K562 (cell line): ENCODE measurements at regions not wholly inside any gene's neighbourhood (a gene's known extent, or its start where the extent isn't known, plus 50 kb on each side); places are given as distances from the start of the nearest gene placed in this dataset.

Experiments
- ATAC-seq: fragments of 200-7000 bp; cut with Tn5 transposase; 3 replicates; pipeline ENCODE4 v1.9.1; 2020; ENCODE audit warnings: moderate library complexity
- BruUV-seq: library from RNA; stranded (reverse); fragments of 400-500 nt; replicated peaks from 2 replicates; lab custom pipeline; 2021; lab: Mats Ljungman, UMichigan
- CTCF ChIA-PET: fragments of 300-600 bp; formaldehyde crosslinking; extraction: SDS; loops from one replicate; lab custom pipeline; 2021; ENCODE audit warnings: low intra/inter-chr PET ratio; lab: Yijun Ruan, JAX
- POLR2A ChIA-PET: fragments of 300-600, 350-650 bp; sonication (Branson Sonifier 250); formaldehyde crosslinking; extraction: SDS; loops from one replicate; lab custom pipeline; 2021; ENCODE audit warnings: antibody characterized with exemption, inconsistent platforms; lab: Yijun Ruan, JAX
- DNase-seq, 4 experiments: peaks; one replicate each; pipeline versions ENCODE4 v3.0.0 to v3.0.0-alpha.2; 2011 to 2018; ENCODE audit warnings: low spot score in 3 of 4, mixed read lengths in 3 of 4; ENCODE audit errors: extremely low read depth in 1 of 4
- FAIRE-seq: peaks from 2 replicates; lab custom pipeline; 2011; peaks lifted over from hg19 to GRCh38; lab: Jason Lieb, UNC
- H2AFZ ChIP-seq: 2 replicates; pipeline ENCODE4 v1.6.0; 2011; ENCODE audit warnings: low read depth, low read length, control low read depth, inconsistent platforms
- H3K27ac ChIP-seq: fragments of 200-600 bp; 3 replicates; pipeline ENCODE4 v1.8.0; 2011; ENCODE audit warnings: low read depth, mild to moderate bottlenecking, control low read depth, inconsistent platforms, low read length, moderate library complexity, mixed read lengths; ENCODE audit errors: extremely low read depth
- H3K27me3 ChIP-seq, 2 experiments: fragments of 300-600 bp in 1 of 2; 2 replicates in 1 of 2; 3 replicates in 1 of 2; pipeline versions ENCODE4 v1.6.0 to v1.8.0; 2011; ENCODE audit warnings: inconsistent platforms in 2 of 2, low read length in 2 of 2, mild to moderate bottlenecking in 1 of 2, mixed read lengths in 1 of 2, moderate library complexity in 1 of 2; ENCODE audit not compliant: control insufficient read depth in 2 of 2, insufficient read depth in 2 of 2
- H3K36me3 ChIP-seq: fragments of 300-600 bp; 3 replicates; pipeline ENCODE4 v1.8.0; 2011; ENCODE audit warnings: mild to moderate bottlenecking, low read length, inconsistent platforms; ENCODE audit not compliant: control insufficient read depth, insufficient read depth
- H3K4me1 ChIP-seq, 2 experiments: fragments of 200-600 bp in 1 of 2; replicated peaks in 1 of 2; 2 replicates in 1 of 2; 3 replicates in 1 of 2; pipeline versions ENCODE4 v1.5.1 to v1.8.0; 2011; ENCODE audit warnings: inconsistent platforms in 2 of 2, low read length in 2 of 2, mild to moderate bottlenecking in 1 of 2, mixed read lengths in 1 of 2, moderate library complexity in 1 of 2; ENCODE audit not compliant: control insufficient read depth in 2 of 2, insufficient read depth in 2 of 2
- H3K4me2 ChIP-seq: 2 replicates; pipeline ENCODE4 v1.6.1; 2011; ENCODE audit warnings: low read length, control low read depth, inconsistent platforms, mixed read lengths; ENCODE audit not compliant: insufficient read depth
- H3K4me3 ChIP-seq: fragments of 200-600 bp; sonication (generic), shearing (Covaris generic); 2 replicates; pipeline ENCODE4 v1.5.1; 2016; ENCODE audit warnings: control low read depth, inconsistent platforms
- H3K79me2 ChIP-seq: fragments of 200-600 bp; 3 replicates; pipeline ENCODE4 v1.8.0; 2011; ENCODE audit warnings: low read length, inconsistent platforms; ENCODE audit not compliant: control insufficient read depth, insufficient read depth
- H3K9ac ChIP-seq, 2 experiments: 2 replicates each; pipeline versions ENCODE4 v1.6.0 to v1.6.1; 2011; ENCODE audit warnings: low read depth in 2 of 2, low read length in 2 of 2, control low read depth in 1 of 2, inconsistent platforms in 1 of 2, mild to moderate bottlenecking in 1 of 2, mixed read lengths in 1 of 2; ENCODE audit not compliant: insufficient read depth in 1 of 2
- H3K9me1 ChIP-seq: one replicate; pipeline ENCODE4 v1.6.0; 2011; ENCODE audit warnings: inconsistent platforms, mild to moderate bottlenecking, low read length, moderate library complexity; ENCODE audit not compliant: control insufficient read depth, insufficient read depth
- H3K9me3 ChIP-seq: replicated peaks from 2 replicates; pipeline ENCODE4 v1.5.1; 2011; ENCODE audit warnings: low read depth, low read length, inconsistent platforms; ENCODE audit not compliant: control insufficient read depth, insufficient read depth
- H4K20me1 ChIP-seq: replicated peaks from 2 replicates; pipeline ENCODE4 v1.6.1; 2011; ENCODE audit warnings: low read length, inconsistent platforms, mixed read lengths; ENCODE audit not compliant: control insufficient read depth, insufficient read depth
- AFF4 ChIP-seq: sonication (generic); formaldehyde crosslinking; IDR thresholded peaks from 2 replicates; pipeline ENCODE4 v1.8.0; 2023; ENCODE audit warnings: mild to moderate bottlenecking, missing genetic modification reagents
- DMBX1 ChIP-seq: fragments of 250-450 bp; sonication (Bioruptor Pico); IDR thresholded peaks from 2 replicates; pipeline ENCODE4 v1.8.0; 2022; ENCODE audit warnings: inconsistent platforms, mild to moderate bottlenecking, moderate library complexity, borderline replicate concordance
- MYBL2 ChIP-seq, 2 experiments: fragments of 450-650 bp in 1 of 2; sonication (generic) in 1 of 2; formaldehyde crosslinking in 1 of 2; IDR thresholded peaks; 2 replicates each; pipeline versions ENCODE4 v1.6.1 to v1.8.1; 2017 to 2022; ENCODE audit warnings: borderline replicate concordance in 1 of 2, inconsistent platforms in 1 of 2, low read depth in 1 of 2, mild to moderate bottlenecking in 1 of 2, missing genetic modification reagents in 1 of 2, moderate library complexity in 1 of 2
- PHTF2 ChIP-seq: fragments of 250-450 bp; sonication (Bioruptor Pico); IDR thresholded peaks from 2 replicates; pipeline ENCODE4 v1.5.0; 2021; ENCODE audit warnings: mild to moderate bottlenecking
- POLR2B ChIP-seq: fragments of 450-650 bp; IDR thresholded peaks from 2 replicates; pipeline ENCODE4 v1.6.1; 2018; ENCODE audit warnings: low read depth; ENCODE audit not compliant: partially characterized antibody
- SAFB ChIP-seq: fragments of 200-400 bp; formaldehyde crosslinking; IDR thresholded peaks from 2 replicates; pipeline ENCODE4 v1.6.1; 2017; ENCODE audit warnings: low read depth, low read length, borderline replicate concordance
- SNRNP70 ChIP-seq: fragments of 200-400 bp; formaldehyde crosslinking; optimal IDR thresholded peaks from 2 replicates; pipeline ENCODE3; 2017; ENCODE audit warnings: low read depth, low read length
- TAF9B ChIP-seq: fragments of 450-650 bp; IDR thresholded peaks from 2 replicates; pipeline ENCODE4 v1.6.1; 2018; ENCODE audit warnings: mild to moderate bottlenecking; ENCODE audit not compliant: partially characterized antibody
- TCF3 ChIP-seq: sonication (generic); formaldehyde crosslinking; IDR thresholded peaks from 2 replicates; pipeline ENCODE4 v1.4.0; 2020; ENCODE audit warnings: mild to moderate bottlenecking, missing genetic modification reagents
- TRIM24 ChIP-seq, 2 experiments: fragments of 450-650 bp; IDR thresholded peaks; 2 replicates each; pipeline ENCODE4 v1.6.1; 2016
- ZBTB26 ChIP-seq: fragments of 450-650 bp; formaldehyde crosslinking; IDR thresholded peaks from 2 replicates; pipeline ENCODE4 v1.4.0; 2022; ENCODE audit warnings: missing genetic modification characterization
- ZBTB34 ChIP-seq: fragments of 250-450 bp; sonication (Bioruptor Pico); IDR thresholded peaks from 2 replicates; pipeline ENCODE4 v1.8.0; 2021; ENCODE audit warnings: mild to moderate bottlenecking, moderate library complexity
- ZNF324 ChIP-seq: fragments of 250-450 bp; sonication (Bioruptor Pico); IDR thresholded peaks from 2 replicates; pipeline ENCODE4 v1.4.0; 2020; ENCODE audit warnings: mild to moderate bottlenecking
- ZNF584 ChIP-seq: fragments of 200-800 bp; sonication (Bioruptor generic); IDR thresholded peaks from 2 replicates; pipeline ENCODE4 v1.6.1; 2016; ENCODE audit warnings: low read depth, mild to moderate bottlenecking, missing genetic modification characterization, missing compliant biosample characterization
- ZNF780A ChIP-seq: fragments of 250-450 bp; sonication (Bioruptor Pico); IDR thresholded peaks from 2 replicates; pipeline ENCODE4 v1.5.0; 2021; ENCODE audit warnings: mild to moderate bottlenecking
- in situ Hi-C: fragments of 300-500 bp; cut with MboI; formaldehyde crosslinking; loops from 4 replicates; pipeline ENCODE4 v1.15.0; 2018; ENCODE audit warnings: inconsistent platforms, mixed read lengths
- intact Hi-C: fragments of 100-400 bp; cut with micrococcal nuclease; formaldehyde crosslinking; loops from 2 replicates; pipeline ENCODE4 v1.14.2; 2022
- TF ChIP-seq, protein P1 (sequence below), 2 experiments: fragments of 200-800 bp in 1 of 2; sonication (Bioruptor generic) in 1 of 2; sonication (generic) in 1 of 2; formaldehyde crosslinking in 1 of 2; IDR thresholded peaks in 1 of 2; conservative IDR thresholded peaks in 1 of 2; 2 replicates each; pipeline versions ENCODE4 v1.5.0 to v1.6.1; 2016 to 2020; ENCODE audit warnings: missing compliant biosample characterization in 1 of 2, missing genetic modification characterization in 1 of 2, missing genetic modification reagents in 1 of 2

DNA sequence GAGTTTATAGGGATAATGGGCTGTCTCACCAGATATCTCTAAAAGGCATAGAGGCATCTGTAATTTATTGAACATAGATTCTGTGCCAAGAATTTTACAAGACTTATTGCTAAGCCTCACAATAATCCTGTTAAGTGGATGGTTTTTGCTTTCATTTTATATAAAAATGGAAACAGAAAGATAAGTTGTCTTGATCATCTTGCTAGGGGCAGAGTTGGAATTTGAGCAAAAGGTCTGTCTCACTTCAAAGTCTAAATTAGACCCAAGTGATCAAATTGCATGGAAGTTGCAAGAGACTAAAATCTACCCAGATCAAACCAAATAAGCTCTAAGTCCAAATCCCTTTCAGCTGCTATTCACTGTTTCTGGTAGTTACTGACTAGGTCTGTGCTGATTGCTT is 95.3 kb upstream of the SOX11 start:
- ATAC-seq (no peak), FAIRE-seq (no peak), DNase-seq (no peak)
- H3K9ac ChIP-seq, result no peak overlapping the region
- POLR2A ChIA-PET, result no interaction called here
- no peaks in the 10 kb centered on the region for H4K20me1 ChIP-seq
- H3K4me3 ChIP-seq, result no peak overlapping the region
- no peak overlapping the region for H3K4me2 ChIP-seq
- no peaks in the 10 kb centered on the region for H3K9me1 ChIP-seq
- intact Hi-C loops, result no loop called here
- H3K27me3 ChIP-seq, result no peaks in the 10 kb centered on the region
- H3K9me3 ChIP-seq, result no peaks in the 10 kb centered on the region; the same call in 1 of the 2 replicates
- H2AFZ ChIP-seq, result no peak overlapping the region
- H3K79me2 ChIP-seq, result no peaks in the 10 kb centered on the region
- no peaks in the 10 kb centered on the region for H3K4me1 ChIP-seq
- BruUV-seq, result no TSS peak
- no peak overlapping the region for H3K27ac ChIP-seq
- CTCF ChIA-PET, result no interaction called here
- no peaks in the 10 kb centered on the region; the same call in 2 of the 3 replicates for H3K36me3 ChIP-seq
- in situ Hi-C loops, result no loop called here
- TF ChIP-seq AFF4 (CRISPR knock-in tag) (no peak), ZBTB34 (CRISPR knock-in tag) (no peak), DMBX1 (CRISPR knock-in tag) (no peak), SAFB (no peak), ZBTB26 (no peak), ZNF584 (no peak), MYBL2 (IDR thresholded peaks at IDR 0.05; ENCODE audit: low read depth) (no peak), MYBL2 (CRISPR knock-in tag; IDR thresholded peaks at IDR 0.05; ENCODE audit: borderline replicate concordance) (no peak), TCF3 (CRISPR knock-in tag) (no peak), TRIM24 (IDR thresholded peaks at IDR 0.05) (no peak), POLR2B (no peak), TAF9B (no peak), ZNF780A (CRISPR knock-in tag) (no peak), ZNF324 (CRISPR knock-in tag) (no peak), PHTF2 (no peak), SNRNP70 (no peak)
- TF ChIP-seq, protein P1, sequence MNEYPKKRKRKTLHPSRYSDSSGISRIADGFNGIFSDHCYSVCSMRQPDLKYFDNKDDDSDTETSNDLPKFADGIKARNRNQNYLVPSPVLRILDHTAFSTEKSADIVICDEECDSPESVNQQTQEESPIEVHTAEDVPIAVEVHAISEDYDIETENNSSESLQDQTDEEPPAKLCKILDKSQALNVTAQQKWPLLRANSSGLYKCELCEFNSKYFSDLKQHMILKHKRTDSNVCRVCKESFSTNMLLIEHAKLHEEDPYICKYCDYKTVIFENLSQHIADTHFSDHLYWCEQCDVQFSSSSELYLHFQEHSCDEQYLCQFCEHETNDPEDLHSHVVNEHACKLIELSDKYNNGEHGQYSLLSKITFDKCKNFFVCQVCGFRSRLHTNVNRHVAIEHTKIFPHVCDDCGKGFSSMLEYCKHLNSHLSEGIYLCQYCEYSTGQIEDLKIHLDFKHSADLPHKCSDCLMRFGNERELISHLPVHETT (CRISPR knock-in tag; conservative IDR thresholded peaks at IDR 0.05 in 1 of 2, IDR thresholded peaks at IDR 0.05 in 1 of 2), result no peak
